Ureter (tissue), 1 donor: ENCODE measurements at regions not wholly inside any gene's neighbourhood (a gene's known extent, or its start where the extent isn't known, plus 50 kb on each side); places are given as distances from the start of the nearest gene placed in this dataset.
"Not testable (repeated sequence)": the region's sequence is repeated elsewhere in the genome, so short reads cannot be mapped to it uniquely, and the experiment has no call there.

Experiments
- DNase-seq: peaks from one replicate; pipeline ENCODE4 v3.0.0-alpha.2; 2020; ENCODE audit warnings: low spot score
- donor health status: DM: yes; HTN: yes; CAD: no.

GRCh38 chr4:67412153-67412712 lies 133.1 kb downstream of the CENPC start:
- DNase-seq: not testable (repeated sequence)

- no peak for DNase-seq
Observed at GRCh38 chr4:67403342-67403741, 142.0 kb downstream of the CENPC start.

DNA sequence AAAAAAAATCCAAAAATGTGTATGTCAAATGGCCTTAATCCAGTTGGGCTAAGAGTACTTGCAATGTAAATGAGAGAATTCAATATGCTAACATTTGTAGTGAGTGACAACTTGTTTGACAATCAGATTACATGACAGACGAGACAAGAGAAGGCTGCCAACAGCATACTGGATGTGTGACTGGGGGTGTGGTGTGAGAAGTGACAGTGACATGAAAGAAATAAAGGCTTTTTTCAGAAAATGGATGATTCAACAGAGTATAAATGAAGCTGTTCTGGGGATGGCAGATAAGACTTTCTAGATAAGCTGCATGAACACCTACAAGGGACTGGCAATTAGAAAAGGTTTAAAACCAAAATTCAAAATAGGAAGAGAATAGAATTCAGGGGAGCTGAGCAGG lies 143.4 kb downstream of the CENPC start:
- no peak for DNase-seq

- DNase-seq: no peak
Observed at GRCh38 chr4:67397931-67398330, 147.4 kb downstream of the CENPC start.

DNA sequence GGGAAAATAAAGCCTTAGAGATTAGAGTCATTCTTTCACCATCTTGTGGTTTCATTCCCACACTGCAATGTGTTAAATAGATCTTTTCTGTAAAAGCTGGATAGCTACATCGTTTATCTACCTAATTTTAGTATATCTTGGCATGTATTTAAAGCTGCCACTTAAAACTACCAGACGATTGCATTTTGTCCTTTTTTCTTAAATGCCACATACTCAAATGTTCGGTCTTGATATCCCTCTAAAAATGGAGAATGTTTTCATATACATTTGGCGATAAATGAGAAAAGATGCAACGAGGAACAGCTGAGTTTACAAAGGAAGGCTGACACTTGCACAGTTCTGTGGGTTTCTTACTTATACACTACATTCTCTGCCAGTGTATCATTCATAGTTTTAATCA lies 148.3 kb downstream of the CENPC start:
- DNase-seq: no peak

DNA sequence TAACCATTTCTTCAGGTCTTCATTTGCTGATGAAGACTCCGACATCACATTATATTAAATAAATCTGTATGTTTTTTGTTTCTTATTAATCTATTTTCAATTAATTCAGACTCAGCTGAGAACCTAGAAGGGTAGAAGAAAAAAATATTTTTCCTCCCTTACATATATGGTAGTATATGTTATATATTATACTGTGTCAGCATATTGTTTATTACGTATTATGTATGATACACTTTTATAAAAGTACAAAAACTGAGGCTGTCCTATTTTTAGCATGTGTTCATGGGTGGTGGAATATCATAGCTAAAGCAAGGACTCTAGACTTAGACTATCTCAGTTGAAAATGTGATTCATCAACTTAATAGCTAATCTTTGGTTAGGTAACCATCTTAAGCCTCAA lies 149.3 kb downstream of the CENPC start:
- no peak for DNase-seq

- no peak for DNase-seq
Observed at GRCh38 chr4:67394879-67395278, 150.4 kb downstream of the CENPC start.

DNA sequence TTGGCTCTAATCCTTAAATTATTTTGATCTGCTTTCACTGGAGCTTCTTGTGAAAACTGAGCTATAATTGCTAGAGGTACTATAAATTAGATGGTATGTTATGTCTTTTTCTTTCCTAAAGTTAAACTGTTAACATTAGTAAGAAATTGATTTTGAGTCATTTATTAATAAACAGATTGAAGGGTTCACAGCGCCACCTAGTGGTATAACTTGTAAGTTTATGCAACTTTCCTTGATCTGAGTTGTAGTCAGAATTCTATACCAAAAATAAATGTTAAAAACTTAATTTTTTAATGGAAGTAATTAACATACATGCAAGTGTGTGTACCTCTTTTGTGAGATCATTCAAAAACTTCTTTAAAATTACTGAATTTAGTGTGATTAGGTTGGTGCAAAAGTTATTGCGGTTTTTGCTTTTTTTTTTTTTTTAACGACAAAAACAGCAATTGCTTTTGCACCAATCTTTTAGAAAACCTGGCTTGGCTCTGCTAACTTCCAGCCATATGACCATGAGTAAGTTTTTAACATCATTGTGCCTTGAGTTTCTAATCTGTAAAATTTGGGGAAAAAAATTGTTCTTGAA lies 151.5 kb downstream of the CENPC start:
- no peak for DNase-seq

DNA sequence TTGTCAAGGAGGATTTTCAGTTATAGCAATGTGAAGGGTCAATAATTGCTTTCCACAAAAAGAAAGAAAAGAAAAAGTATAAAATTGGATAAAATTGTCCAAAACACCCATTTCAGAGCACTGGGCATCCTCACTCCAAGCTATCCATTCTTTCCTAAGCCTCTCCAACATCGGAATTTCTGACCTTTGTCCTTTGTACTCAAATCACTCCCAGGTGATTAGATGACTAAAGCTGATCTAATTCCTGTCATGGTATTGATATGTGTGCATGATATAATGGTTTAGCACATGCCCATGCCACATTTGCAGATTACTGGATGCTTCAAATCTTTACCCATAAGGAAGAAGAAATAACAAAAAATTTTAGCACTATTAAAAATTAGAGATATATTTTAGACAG lies 152.3 kb downstream of the CENPC start:
- DNase-seq: no peak

- DNase-seq: not testable (repeated sequence)
Observed at GRCh38 chr4:67381406-67381804, 163.9 kb downstream of the CENPC start.

GRCh38 chr4:67380702-67381405 lies 164.4 kb downstream of the CENPC start:
- not testable (repeated sequence) for DNase-seq

DNA sequence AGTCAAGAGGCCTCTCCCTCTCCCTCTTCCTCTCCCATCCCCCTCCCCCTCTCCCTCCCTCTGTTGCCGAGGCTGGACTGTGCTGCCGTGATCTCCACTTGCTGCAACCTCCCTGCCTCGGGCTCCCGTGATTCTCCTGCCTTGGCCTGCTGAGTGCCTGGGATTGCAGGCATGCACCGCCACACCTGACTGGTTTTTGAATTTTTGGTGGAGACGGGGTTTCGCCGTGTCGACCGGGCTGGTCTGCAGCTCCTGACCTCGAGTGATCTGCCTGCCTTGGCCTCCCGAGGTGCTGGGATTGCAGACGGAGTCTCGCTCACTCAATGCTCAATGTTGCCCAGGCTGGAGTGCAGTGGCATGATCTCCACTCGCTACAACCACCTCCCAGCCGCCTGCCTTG lies 165.1 kb downstream of the CENPC start:
- no peak for DNase-seq

DNA sequence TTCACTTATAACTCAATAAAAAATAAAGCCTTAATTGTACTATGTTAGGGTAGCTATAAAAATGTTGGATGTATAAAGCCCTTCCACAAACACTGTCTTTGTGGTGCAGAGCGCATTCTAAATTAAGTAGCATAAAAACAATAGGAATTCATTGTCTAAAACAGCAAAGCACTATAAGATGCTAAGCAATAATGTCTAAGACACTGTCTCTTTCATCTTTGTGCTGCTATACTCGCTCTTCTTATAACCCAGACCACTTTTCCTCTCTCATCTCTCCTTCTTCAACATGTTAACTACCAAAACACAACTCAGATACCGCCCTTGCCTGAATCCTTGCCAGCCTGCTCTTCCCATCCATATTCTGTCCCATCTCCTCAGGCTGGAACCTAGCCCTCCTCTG lies 170.0 kb downstream of the CENPC start:
- no peak for DNase-seq

DNA sequence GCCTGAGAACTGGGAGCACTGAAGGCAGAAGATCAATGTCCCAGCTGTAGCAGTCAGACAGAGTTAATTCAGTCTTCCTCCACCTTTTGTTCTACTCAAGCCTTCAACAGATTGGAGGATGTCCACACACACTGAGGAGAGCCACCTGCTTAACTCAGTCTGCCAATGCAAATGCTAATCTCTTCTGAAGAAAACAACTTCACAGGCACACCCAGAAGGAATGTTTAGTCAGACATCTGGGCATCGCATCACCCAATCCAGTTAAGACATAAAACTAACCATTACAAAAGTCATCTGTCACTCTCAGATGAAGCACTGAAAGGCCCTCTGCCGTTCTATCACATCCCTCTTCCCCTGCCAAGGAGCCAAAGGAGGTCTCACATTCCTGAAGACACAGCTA lies 173.7 kb downstream of the CENPC start:
- no peak for DNase-seq

- DNase-seq: no peak
Observed at GRCh38 chr4:67366311-67366861, 178.9 kb downstream of the CENPC start.

GRCh38 chr4:67365661-67366245 lies 179.6 kb downstream of the CENPC start:
- no peak for DNase-seq

DNA sequence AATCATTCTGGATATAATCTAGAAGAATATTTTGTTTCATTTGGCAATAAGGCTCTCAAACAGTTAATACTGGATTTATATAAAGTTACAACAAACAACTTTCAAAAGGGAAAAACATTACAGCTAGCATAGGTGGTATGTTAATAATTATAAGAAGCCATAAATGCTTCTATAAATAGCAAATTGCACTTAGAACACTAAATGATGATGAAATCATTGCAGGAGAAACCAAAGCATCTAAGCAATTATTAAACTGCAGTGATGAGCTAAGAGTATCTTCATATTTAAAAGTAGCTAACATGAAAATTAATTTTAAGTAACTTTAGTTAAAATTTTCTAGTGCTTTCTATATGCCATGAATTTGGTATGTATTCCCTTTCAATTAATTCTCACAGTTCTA lies 189.5 kb downstream of the CENPC start:
- DNase-seq: no peak

DNA sequence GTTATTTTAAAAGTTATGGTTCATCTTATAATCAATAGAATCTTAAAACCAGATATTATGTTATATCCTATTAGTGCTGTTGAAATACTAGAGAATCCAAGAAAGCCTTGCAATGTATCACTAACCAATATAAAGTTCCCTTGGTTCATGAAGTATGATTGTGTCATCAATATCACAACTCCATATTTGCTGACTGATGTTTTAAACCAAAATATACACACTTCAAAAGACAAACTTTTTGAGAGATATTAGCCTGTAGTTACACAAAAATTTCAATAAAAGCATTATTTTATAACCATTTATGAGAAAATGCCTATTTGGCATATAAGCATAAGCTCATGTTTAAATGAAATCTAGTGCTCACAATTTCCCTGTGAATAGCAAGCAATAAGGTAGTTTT lies 198.6 kb downstream of the CENPC start:
- DNase-seq: no peak

DNA sequence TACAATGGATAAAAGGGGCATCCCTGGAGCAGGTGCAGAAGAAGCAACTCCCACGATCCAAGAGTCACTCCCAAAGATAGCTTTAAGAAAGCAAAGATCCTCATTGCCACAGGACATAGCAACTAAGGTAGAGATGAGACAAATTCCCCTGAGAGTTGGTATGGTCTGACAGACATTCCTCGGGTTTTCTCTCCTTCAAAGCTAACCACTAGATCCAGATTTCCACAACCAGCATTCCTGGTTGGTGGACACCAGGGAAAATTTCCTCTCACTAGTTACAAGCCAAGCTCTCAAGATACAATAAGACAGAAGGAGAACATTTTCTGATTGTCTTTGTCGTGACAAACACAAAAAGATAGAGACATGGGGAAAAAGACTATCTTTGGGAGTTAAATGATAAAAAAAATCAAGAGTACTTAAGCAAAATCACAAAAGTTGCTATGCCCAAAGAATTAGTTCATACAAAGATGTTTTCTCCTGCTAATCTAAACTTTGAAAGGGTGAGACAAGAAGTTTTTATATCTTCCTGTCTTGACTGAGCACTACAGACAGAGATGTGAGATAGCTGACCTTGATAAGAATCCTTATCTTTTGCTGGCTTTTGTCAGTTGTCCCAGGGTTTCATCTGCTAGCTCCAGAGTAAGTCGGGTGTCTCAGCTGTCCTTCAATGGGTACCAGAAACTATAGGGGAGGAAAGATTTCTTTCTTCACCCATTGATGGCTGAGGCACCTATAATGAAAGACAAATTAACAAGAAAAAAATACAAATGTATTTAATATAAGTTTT lies 200.5 kb downstream of the CENPC start:
- no peak for DNase-seq

- no peak for DNase-seq
Observed at GRCh38 chr4:67343199-67343598, 202.1 kb downstream of the CENPC start.

DNA sequence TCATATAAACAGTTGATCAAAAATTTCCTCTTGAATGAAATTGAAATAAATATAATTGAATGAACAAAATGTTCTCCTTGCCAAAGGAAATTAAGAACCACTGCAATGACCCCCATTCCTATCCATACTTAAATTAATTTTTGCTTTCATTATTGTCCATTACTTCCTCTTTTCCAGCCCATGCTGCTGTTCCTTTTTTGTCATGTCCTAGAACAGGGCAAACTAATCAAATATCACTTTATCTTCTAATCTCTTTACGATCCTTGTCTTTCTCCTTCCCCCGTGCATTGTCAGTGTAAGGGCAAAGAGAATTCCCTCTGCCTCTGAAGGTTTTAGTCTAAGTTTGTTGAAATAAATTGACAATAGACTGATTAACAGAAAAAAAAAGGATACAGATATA lies 203.0 kb downstream of the CENPC start:
- no peak for DNase-seq

DNA sequence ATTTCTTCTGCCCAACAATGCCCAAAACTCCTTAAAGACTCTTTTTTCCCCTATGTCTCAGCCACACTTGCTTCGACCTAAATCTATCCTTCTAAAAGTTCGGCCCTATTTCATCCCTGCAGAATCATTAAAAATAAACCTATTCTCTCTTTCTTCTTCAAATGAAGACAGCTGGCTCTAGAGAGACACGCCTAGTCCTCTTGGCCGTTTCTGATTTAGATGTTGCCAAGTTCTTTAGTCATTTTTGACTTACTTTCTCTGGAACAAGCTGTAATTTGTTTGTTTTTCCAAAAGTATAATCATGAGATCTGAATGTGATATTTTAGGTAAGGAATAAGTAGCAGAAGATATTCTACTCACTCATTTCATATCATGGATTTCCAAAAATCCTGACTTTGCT lies 211.6 kb downstream of the CENPC start:
- no peak for DNase-seq
